KG1 (cell line): ENCODE measurements at regions not wholly inside any gene's neighbourhood (a gene's known extent, or its start where the extent isn't known, plus 50 kb on each side); places are given as distances from the start of the nearest gene placed in this dataset.

Experiments
- DNase-seq: peaks from one replicate; lab custom pipeline; 2025; lab: John Stamatoyannopoulos, UW

- peak; percentile 18 for DNase-seq
Observed at GRCh38 chr2:226030788-226031646, 631.5 kb downstream of the NYAP2 start.

- DNase-seq = no peak
Observed at GRCh38 chr2:226030369-226030768, 630.9 kb downstream of the NYAP2 start.

GRCh38 chr2:226023946-226024345 lies 624.4 kb downstream of the NYAP2 start:
- no peak for DNase-seq

- DNase-seq = no peak
Observed at GRCh38 chr2:226023383-226023782, 623.9 kb downstream of the NYAP2 start.

GRCh38 chr2:226020956-226021355 lies 621.4 kb downstream of the NYAP2 start:
- DNase-seq = no peak

GRCh38 chr2:226020176-226020575 lies 620.7 kb downstream of the NYAP2 start:
- DNase-seq = no peak

- DNase-seq = no peak
Observed at GRCh38 chr2:226018641-226019040, 619.1 kb downstream of the NYAP2 start.

- no peak for DNase-seq
Observed at GRCh38 chr2:226017537-226017936, 618.0 kb downstream of the NYAP2 start.

- no peak for DNase-seq
Observed at GRCh38 chr2:226017107-226017506, 617.6 kb downstream of the NYAP2 start.

GRCh38 chr2:226011716-226012450 lies 612.4 kb downstream of the NYAP2 start:
- DNase-seq = no peak

GRCh38 chr2:226002438-226002837 lies 602.9 kb downstream of the NYAP2 start:
- DNase-seq = no peak

- no peak for DNase-seq
Observed at GRCh38 chr2:226001716-226002115, 602.2 kb downstream of the NYAP2 start.

GRCh38 chr2:225999692-226000091 lies 600.2 kb downstream of the NYAP2 start:
- no peak for DNase-seq

- DNase-seq = no peak
Observed at GRCh38 chr2:225998653-225999052, 599.1 kb downstream of the NYAP2 start.

GRCh38 chr2:225998116-225998515 lies 598.6 kb downstream of the NYAP2 start:
- DNase-seq = no peak

- DNase-seq = no peak
Observed at GRCh38 chr2:225996462-225996828, 596.9 kb downstream of the NYAP2 start.

- no peak for DNase-seq
Observed at GRCh38 chr2:225995796-225996461, 596.4 kb downstream of the NYAP2 start.

- no peak for DNase-seq
Observed at GRCh38 chr2:225994748-225995405, 595.4 kb downstream of the NYAP2 start.

GRCh38 chr2:225993430-225993829 lies 593.9 kb downstream of the NYAP2 start:
- DNase-seq = no peak

GRCh38 chr2:225989809-225990208 lies 590.3 kb downstream of the NYAP2 start:
- DNase-seq = no peak

GRCh38 chr2:225980372-225980771 lies 580.9 kb downstream of the NYAP2 start:
- no peak for DNase-seq

- DNase-seq = no peak
Observed at GRCh38 chr2:225971433-225971832, 571.9 kb downstream of the NYAP2 start.
